ENCODE measurements at regions not wholly inside any gene's neighbourhood (a gene's known extent, or its start where the extent isn't known, plus 50 kb on each side); places are given as distances from the start of the nearest gene placed in this dataset.

- DNase-seq (ENCODE audit: low spot score) (no peak), ATAC-seq (ENCODE audit: low FRiP score) (no peak)
- no peak for TF ChIP-seq CTCF (IDR thresholded peaks at IDR 0.05)
Observed at GRCh38 chr5:61894046-61894445, 412.0 kb upstream of the KIF2A start.

GRCh38 chr5:61896811-61897210, 409.2 kb upstream of the KIF2A start:
- ATAC-seq (ENCODE audit: low FRiP score) (no peak), DNase-seq (ENCODE audit: low spot score) (no peak)
- TF ChIP-seq CTCF (IDR thresholded peaks at IDR 0.05) = no peak

- no peak for TF ChIP-seq CTCF (IDR thresholded peaks at IDR 0.05)
- ATAC-seq (ENCODE audit: low FRiP score) (no peak), DNase-seq (ENCODE audit: low spot score) (no peak)
Observed at GRCh38 chr5:61897251-61897650, 408.8 kb upstream of the KIF2A start.

- no peak for ATAC-seq (ENCODE audit: low FRiP score)
- TF ChIP-seq CTCF (IDR thresholded peaks at IDR 0.05) = no peak
- no peak for DNase-seq (ENCODE audit: low spot score)
Observed at GRCh38 chr5:61901997-61902396, 404.0 kb upstream of the KIF2A start.

GRCh38 chr5:61904730-61905129, 401.3 kb upstream of the KIF2A start:
- ATAC-seq (ENCODE audit: low FRiP score) = no peak
- no peak for DNase-seq (ENCODE audit: low spot score)
- no peak for TF ChIP-seq CTCF (IDR thresholded peaks at IDR 0.05)

- ATAC-seq (ENCODE audit: low FRiP score) (no peak), DNase-seq (ENCODE audit: low spot score) (no peak)
- no peak for TF ChIP-seq CTCF (IDR thresholded peaks at IDR 0.05)
Observed at GRCh38 chr5:61905613-61906012, 400.4 kb upstream of the KIF2A start.

GRCh38 chr5:61906820-61907219, 399.2 kb upstream of the KIF2A start:
- DNase-seq (ENCODE audit: low spot score) (no peak), ATAC-seq (ENCODE audit: low FRiP score) (no peak)
- TF ChIP-seq CTCF (IDR thresholded peaks at IDR 0.05) = no peak
